ENCODE measurements at regions not wholly inside any gene's neighbourhood (a gene's known extent, or its start where the extent isn't known, plus 50 kb on each side); places are given as distances from the start of the nearest gene placed in this dataset.

GRCh38 chr13:90760639-90761038 is 586.8 kb upstream of the MIR17HG start:
- TF ChIP-seq ELK1 (IDR thresholded peaks at IDR 0.05; ENCODE audit: low read depth, low read length), result no peak
- no peak for TF ChIP-seq HDAC2 (IDR thresholded peaks at IDR 0.05)
